ENCODE measurements at regions not wholly inside any gene's neighbourhood (a gene's known extent, or its start where the extent isn't known, plus 50 kb on each side); places are given as distances from the start of the nearest gene placed in this dataset.

DNA sequence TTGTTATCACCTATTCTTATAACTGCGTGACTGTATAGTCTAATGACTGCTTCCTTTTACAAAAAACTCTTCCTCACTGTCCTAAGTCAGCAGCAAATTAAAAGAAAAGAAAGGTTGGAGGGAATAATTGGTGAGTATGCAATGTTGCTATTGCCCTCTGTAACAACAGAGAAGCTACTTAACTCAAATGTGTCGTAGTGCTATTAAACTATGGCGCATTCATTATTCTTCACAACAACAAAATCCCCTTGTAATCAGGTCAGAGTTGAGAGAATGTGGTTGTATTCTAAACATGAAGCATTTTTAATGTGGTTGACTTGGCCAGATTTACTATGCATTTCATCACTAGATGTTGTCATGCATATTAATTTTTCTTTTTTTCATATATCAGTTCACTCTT, 897.8 kb upstream of the PHF14 start:
- no peak for TF ChIP-seq POLR2A (IDR thresholded peaks at IDR 0.05)
- TF ChIP-seq, protein P1, sequence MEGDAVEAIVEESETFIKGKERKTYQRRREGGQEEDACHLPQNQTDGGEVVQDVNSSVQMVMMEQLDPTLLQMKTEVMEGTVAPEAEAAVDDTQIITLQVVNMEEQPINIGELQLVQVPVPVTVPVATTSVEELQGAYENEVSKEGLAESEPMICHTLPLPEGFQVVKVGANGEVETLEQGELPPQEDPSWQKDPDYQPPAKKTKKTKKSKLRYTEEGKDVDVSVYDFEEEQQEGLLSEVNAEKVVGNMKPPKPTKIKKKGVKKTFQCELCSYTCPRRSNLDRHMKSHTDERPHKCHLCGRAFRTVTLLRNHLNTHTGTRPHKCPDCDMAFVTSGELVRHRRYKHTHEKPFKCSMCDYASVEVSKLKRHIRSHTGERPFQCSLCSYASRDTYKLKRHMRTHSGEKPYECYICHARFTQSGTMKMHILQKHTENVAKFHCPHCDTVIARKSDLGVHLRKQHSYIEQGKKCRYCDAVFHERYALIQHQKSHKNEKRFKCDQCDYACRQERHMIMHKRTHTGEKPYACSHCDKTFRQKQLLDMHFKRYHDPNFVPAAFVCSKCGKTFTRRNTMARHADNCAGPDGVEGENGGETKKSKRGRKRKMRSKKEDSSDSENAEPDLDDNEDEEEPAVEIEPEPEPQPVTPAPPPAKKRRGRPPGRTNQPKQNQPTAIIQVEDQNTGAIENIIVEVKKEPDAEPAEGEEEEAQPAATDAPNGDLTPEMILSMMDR (IDR thresholded peaks at IDR 0.05), result no peak
